GM19023 (cell line): ENCODE measurements at regions not wholly inside any gene's neighbourhood (a gene's known extent, or its start where the extent isn't known, plus 50 kb on each side); places are given as distances from the start of the nearest gene placed in this dataset.

Experiments
- ATAC-seq: cut with Tn5 transposase; IDR thresholded peaks from one replicate; pipeline ENCODE4 v1.9.1; 2021; ENCODE audit warnings: mild to moderate bottlenecking, moderate library complexity; ENCODE audit not compliant: unreplicated experiment

- ATAC-seq = no peak
These were observed 283.9 kb upstream of the ACVR2A start for GRCh38 chr2:147560810-147561535.

DNA sequence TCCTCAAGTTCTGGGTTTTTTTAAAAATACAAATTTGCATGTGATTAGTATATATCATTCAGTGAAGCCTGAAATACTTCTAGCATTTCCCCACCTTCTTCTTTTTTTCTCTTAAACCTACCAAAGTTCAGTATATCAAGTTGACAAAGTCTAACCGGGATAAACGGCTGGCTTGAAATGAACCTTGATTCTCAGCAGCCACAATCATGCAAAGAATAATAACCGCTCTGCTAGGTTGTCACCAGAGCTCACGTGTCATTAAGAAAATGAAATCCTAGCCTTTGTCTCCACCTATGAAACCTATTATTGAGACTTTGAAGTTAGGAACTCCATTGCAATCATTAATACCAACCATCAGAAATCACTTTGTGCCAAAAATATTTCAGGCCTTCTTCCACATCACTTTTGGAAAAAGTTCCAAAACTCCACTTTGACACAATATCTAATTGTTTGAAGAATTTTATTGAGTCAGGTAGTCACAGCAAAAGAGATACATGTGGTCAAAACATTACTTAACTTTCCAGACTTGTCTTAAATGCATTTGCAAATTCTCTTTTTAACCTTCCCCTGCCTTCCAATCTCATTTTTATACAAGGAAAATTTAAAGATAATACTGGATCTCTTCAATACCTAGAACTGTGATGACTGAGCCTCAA, 285.6 kb upstream of the ACVR2A start:
- no peak for ATAC-seq

GRCh38 chr2:147558620-147559019, 286.2 kb upstream of the ACVR2A start:
- ATAC-seq = no peak

GRCh38 chr2:147554521-147555107, 290.2 kb upstream of the ACVR2A start:
- ATAC-seq = no peak

DNA sequence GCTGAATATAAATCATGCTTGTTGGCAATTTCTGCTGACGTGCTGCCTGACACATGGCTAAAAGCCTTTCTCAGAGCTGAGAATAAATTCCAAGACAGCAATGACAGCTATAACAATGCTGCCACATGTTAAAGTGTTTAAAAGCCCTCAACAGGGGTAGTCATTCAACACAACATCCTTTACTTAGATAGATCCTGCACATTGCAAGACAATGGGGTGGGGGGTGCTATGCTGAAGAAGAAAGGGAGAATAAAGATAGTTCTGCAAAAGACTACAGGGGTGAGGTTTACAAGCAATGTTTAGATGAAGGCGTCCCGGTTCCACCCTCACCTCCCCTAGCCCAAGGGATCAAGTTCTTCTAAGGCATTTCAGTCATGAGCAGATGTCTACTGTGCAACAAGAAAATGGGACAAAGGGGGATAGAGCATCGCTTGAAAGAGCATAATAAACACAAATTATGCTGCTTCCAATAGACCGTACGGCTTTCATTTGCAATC, 291.0 kb upstream of the ACVR2A start:
- no peak for ATAC-seq

GRCh38 chr2:147550995-147551731, 293.7 kb upstream of the ACVR2A start:
- ATAC-seq = no peak

- ATAC-seq = no peak
These were observed 295.8 kb upstream of the ACVR2A start for GRCh38 chr2:147549054-147549453.

GRCh38 chr2:147548451-147548850, 296.4 kb upstream of the ACVR2A start:
- no peak for ATAC-seq

DNA sequence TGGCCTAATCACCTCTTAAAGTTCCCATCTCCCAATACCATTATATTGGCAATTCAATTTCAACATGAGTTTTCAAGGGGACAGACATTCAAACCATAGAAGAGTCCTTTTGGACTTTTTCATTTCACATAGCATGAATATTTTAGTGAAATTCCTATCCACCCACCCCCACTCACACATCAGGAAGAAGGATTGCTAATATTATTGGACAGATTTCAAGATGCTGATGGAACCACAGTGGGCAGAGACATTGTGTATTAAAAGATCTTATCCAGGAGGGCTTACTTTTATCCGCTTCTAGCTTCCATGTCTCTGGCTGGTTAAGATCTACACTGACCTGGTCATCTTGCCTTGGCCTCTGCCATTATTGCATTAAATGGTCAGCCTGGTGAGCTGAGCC, 297.4 kb upstream of the ACVR2A start:
- ATAC-seq = no peak

DNA sequence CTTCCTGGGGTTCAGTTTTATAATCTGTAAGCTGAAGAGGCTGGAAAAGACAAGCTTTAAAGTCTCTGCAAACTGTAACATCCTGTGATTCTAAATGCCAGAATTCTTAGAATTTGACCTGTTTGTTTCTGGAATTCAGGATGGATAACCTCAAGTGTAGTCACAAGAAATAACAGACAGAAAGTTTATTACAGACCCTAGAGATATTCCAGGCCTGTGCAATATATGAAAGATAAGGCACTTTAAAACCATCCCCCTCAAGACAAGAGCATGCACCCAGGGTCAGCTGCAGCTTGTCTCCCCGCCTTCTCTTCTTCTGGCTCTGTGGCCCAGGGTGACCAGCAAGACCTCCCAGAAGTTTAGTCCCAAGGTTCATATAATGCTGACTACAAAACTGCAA, 298.7 kb upstream of the ACVR2A start:
- no peak for ATAC-seq

GRCh38 chr2:147543056-147543455, 301.8 kb upstream of the ACVR2A start:
- ATAC-seq = no peak

- no peak for ATAC-seq
These were observed 302.5 kb upstream of the ACVR2A start for GRCh38 chr2:147542351-147542750.

GRCh38 chr2:147541314-147541713, 303.5 kb upstream of the ACVR2A start:
- ATAC-seq = no peak

- ATAC-seq = no peak
These were observed 306.0 kb upstream of the ACVR2A start for GRCh38 chr2:147538821-147539220.

DNA sequence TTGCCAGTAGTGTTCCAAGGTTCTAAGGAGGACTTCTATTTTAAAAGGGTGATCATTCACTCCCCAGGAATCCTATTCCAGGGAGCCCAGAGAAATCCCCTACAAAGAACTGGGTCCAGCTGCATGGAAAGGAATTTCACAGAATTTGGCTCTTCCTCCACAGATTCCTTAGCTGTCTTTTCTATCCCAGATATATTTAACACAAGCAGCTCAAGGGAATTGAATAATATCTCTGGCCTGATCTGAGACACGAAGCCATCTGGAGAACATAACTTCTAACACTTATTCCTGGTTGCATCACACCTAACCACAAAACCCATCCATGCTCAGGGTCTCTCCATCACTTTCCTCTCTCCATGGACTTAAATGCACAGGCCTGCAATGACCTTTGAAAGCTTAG, 306.7 kb upstream of the ACVR2A start:
- no peak for ATAC-seq

DNA sequence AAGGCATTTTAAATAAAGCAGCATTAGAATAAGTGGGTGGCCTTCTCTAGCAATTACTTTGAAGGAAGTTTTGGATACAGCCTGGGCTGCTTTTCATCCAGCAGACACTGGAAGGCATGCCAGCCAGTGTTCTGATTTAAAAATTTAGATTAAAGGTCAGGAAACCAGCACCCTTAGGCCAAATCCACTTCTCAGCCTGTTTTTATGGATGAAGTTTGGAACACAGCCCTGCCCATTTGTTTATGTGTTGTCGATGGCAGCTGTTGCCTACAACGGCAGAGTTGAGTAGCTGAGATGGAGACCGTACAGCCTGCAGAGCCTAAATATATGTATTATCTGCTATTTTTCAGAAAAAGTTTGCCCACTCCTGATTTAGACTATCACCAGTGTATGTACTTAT, 313.6 kb upstream of the ACVR2A start:
- ATAC-seq = no peak

DNA sequence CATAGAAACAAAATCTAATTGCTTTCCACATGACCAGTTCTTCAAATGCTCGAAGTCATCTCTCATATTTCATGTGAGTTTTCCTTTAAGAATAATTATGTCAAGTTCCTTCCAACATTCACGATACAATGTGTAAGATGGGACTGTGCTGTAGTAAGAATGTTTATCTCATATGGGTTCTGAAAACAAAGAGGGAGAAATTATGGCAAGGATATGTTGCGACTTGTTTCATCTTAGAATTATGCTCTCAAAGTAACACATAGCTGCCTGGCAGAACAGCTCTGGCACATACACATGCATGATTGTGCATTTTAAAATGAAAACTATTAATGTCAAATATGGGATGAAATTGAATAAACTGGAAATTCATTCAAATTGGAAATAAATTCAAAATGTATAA, 314.8 kb upstream of the ACVR2A start:
- ATAC-seq = no peak

DNA sequence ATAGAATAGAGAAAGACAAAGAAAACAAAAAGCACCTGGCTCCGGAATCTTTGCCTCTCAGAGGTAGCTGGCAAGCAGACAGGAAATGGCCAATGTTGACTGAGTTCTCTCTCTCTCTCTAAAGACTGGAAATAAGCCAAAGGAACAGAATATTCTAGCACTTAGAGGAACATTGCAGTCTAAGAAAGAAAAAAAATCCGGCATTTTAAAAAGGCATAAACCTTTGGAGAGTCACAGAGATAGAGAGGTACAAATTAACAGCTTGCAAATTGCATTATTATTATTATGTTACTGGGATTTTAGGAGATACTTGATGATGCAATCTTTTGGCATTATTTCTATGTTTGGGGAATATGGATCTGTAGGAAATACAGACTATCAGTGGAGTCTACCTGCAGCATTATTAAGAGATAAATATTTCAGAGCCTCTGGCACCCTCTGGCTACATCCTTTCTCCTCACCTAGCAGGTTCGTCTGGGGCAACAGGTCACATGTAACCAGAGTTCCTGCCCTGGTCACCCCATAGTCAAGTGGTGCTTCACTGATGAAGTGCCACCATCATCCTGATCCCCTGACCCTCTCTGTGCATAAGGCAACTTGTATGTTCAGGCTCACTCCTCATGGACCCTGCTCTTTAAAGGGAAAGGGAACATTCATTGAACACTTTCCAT, 318.9 kb upstream of the ACVR2A start:
- ATAC-seq = no peak

- no peak for ATAC-seq
These were observed 319.9 kb upstream of the ACVR2A start for GRCh38 chr2:147524912-147525311.

GRCh38 chr2:147523415-147523814, 321.4 kb upstream of the ACVR2A start:
- no peak for ATAC-seq

DNA sequence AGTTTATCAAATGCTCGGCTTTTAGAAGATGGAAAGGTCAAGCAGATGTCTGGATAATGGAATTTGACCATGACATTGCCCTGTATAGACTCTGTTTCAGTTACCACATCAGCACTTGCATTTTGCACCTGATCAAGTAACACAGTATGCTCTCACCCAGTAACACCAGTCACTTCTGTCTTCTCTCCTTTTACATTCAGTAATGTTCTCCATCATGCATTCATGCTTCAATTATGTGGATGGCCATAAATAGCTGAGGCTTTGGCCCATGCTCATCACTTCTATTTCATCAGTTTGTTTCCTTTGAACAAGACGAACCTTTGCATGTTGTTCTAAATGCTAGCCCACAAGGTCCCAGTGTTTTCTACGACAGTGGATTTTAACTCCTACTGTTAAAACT, 322.9 kb upstream of the ACVR2A start:
- no peak for ATAC-seq
